IMR-90 (cell line): ENCODE measurements at regions not wholly inside any gene's neighbourhood (a gene's known extent, or its start where the extent isn't known, plus 50 kb on each side); places are given as distances from the start of the nearest gene placed in this dataset.

Experiments
- ATAC-seq: fragments of 200-7000 bp; cut with Tn5 transposase; 2 replicates; pipeline ENCODE4 v1.9.1; 2020; ENCODE audit warnings: low read depth, mild to moderate bottlenecking, moderate library complexity
- BruUV-seq: library from RNA; stranded (reverse); fragments of 400-500 nt; replicated peaks from 2 replicates; lab custom pipeline; 2021; lab: Mats Ljungman, UMichigan
- CTCF ChIA-PET: fragments of 300-600 bp; formaldehyde crosslinking; extraction: SDS; loops from one replicate; lab custom pipeline; 2021; ENCODE audit warnings: antibody characterized with exemption; lab: Yijun Ruan, JAX
- POLR2A ChIA-PET: fragments of 300-600 bp; sonication (Branson Sonifier 250); formaldehyde crosslinking; loops from one replicate; lab custom pipeline; 2022; ENCODE audit warnings: antibody characterized with exemption; ENCODE audit not compliant: unreplicated experiment; lab: Charles Lee
- DNase-seq: peaks from one replicate; pipeline ENCODE4 v3.0.0; 2013
- H2AFZ ChIP-seq: replicated peaks from 2 replicates; pipeline ENCODE3; 2013; ENCODE audit warnings: low read length, mild to moderate bottlenecking; ENCODE audit not compliant: poor library complexity
- H2AK5ac ChIP-seq: 2 replicates; pipeline ENCODE4 v1.6.1; 2013; ENCODE audit warnings: low read depth, low read length, inconsistent platforms
- H2AK9ac ChIP-seq: replicated peaks from 2 replicates; pipeline ENCODE3; 2013; ENCODE audit warnings: mild to moderate bottlenecking, low read depth, low read length, moderate library complexity; ENCODE audit not compliant: poor library complexity
- H2BK120ac ChIP-seq: 2 replicates; pipeline ENCODE4 v1.6.1; 2013; ENCODE audit warnings: low read depth, low read length, inconsistent platforms
- H2BK15ac ChIP-seq: 3 replicates; pipeline ENCODE4 v1.6.1; 2013; ENCODE audit warnings: low read depth, low read length, inconsistent platforms
- H2BK20ac ChIP-seq: 2 replicates; pipeline ENCODE4 v1.6.1; 2013; ENCODE audit warnings: low read depth, mild to moderate bottlenecking, inconsistent platforms, low read length, moderate library complexity
- H2BK5ac ChIP-seq: 2 replicates; pipeline ENCODE4 v1.6.1; 2013; ENCODE audit warnings: mild to moderate bottlenecking, low read depth, low read length, inconsistent platforms; ENCODE audit not compliant: poor library complexity, severe bottlenecking
- H3K14ac ChIP-seq: replicated peaks from 2 replicates; pipeline ENCODE4 v1.6.1; 2013; ENCODE audit warnings: low read depth, low read length, inconsistent platforms
- H3K18ac ChIP-seq: 2 replicates; pipeline ENCODE4 v1.6.1; 2013; ENCODE audit warnings: low read depth, low read length, control low read depth
- H3K23ac ChIP-seq: 2 replicates; pipeline ENCODE4 v1.6.1; 2013; ENCODE audit warnings: low read depth, low read length, inconsistent platforms
- H3K27ac ChIP-seq: 2 replicates; pipeline ENCODE4 v1.5.1; 2013; ENCODE audit warnings: mild to moderate bottlenecking, control low read depth, low read length; ENCODE audit not compliant: insufficient read depth
- H3K27me3 ChIP-seq: 2 replicates; pipeline ENCODE4 v1.6.1; 2013; ENCODE audit warnings: low read length; ENCODE audit not compliant: control insufficient read depth, insufficient read depth
- H3K36me3 ChIP-seq: 2 replicates; pipeline ENCODE4 v1.6.1; 2013; ENCODE audit warnings: low read length, mixed read lengths; ENCODE audit not compliant: control insufficient read depth, insufficient read depth
- H3K4ac ChIP-seq: 2 replicates; pipeline ENCODE4 v1.6.1; 2013; ENCODE audit warnings: low read depth, low read length, inconsistent platforms
- H3K4me1 ChIP-seq: 2 replicates; pipeline ENCODE4 v1.6.1; 2013; ENCODE audit warnings: low read length, mixed read lengths; ENCODE audit not compliant: control insufficient read depth, insufficient read depth
- H3K4me2 ChIP-seq: 2 replicates; pipeline ENCODE4 v1.6.1; 2013; ENCODE audit warnings: low read depth, mild to moderate bottlenecking, control low read depth, low read length, moderate library complexity
- H3K4me3 ChIP-seq: 2 replicates; pipeline ENCODE4 v1.5.1; 2013; ENCODE audit warnings: low read depth, mild to moderate bottlenecking, control low read depth, low read length, moderate library complexity; ENCODE audit not compliant: insufficient read depth
- H3K56ac ChIP-seq: 2 replicates; pipeline ENCODE4 v1.6.1; 2013; ENCODE audit warnings: low read length, inconsistent platforms; ENCODE audit not compliant: insufficient read depth; ENCODE audit errors: extremely low read depth
- H3K79me1 ChIP-seq, 2 experiments: 2 replicates each; pipeline ENCODE4 v1.6.1; 2013; ENCODE audit warnings: low read length in 2 of 2, inconsistent platforms in 1 of 2, low read depth in 1 of 2
- H3K9ac ChIP-seq: 2 replicates; pipeline ENCODE4 v1.6.1; 2013; ENCODE audit warnings: low read depth, low read length, control low read depth
- H3K9me1 ChIP-seq: 2 replicates; pipeline ENCODE4 v1.6.1; 2013; ENCODE audit warnings: low read length, inconsistent platforms; ENCODE audit not compliant: insufficient read depth
- H3K9me3 ChIP-seq: 2 replicates; pipeline ENCODE4 v1.6.1; 2013; ENCODE audit warnings: low read length; ENCODE audit not compliant: control insufficient read depth, insufficient read depth
- H4K20me1 ChIP-seq: 2 replicates; pipeline ENCODE4 v1.6.1; 2013; ENCODE audit warnings: low read length, inconsistent platforms; ENCODE audit not compliant: insufficient read depth
- H4K5ac ChIP-seq: 2 replicates; pipeline ENCODE4 v1.6.1; 2013; ENCODE audit warnings: mild to moderate bottlenecking, low read depth, low read length, control low read depth
- H4K8ac ChIP-seq, 2 experiments: 2 replicates each; pipeline ENCODE4 v1.6.1; 2013; ENCODE audit warnings: low read depth in 2 of 2, low read length in 2 of 2, control low read depth in 1 of 2, inconsistent platforms in 1 of 2
- H4K91ac ChIP-seq: 2 replicates; pipeline ENCODE4 v1.6.1; 2013; ENCODE audit warnings: low read depth, low read length, inconsistent platforms; ENCODE audit not compliant: insufficient read depth
- BHLHE40 ChIP-seq: fragments of 150-350 bp; IDR thresholded peaks from 2 replicates; pipeline ENCODE4 v1.6.1; 2016; ENCODE audit warnings: mild to moderate bottlenecking, low read depth, low read length
- CEBPB ChIP-seq: IDR thresholded peaks from 2 replicates; pipeline ENCODE4 v1.6.1; 2012; ENCODE audit warnings: low read depth, low read length, improper control_type of control experiment
- CHD1 ChIP-seq: IDR thresholded peaks from 2 replicates; pipeline ENCODE4 v1.6.1; 2012; ENCODE audit warnings: low read depth, low read length, improper control_type of control experiment
- CTCF ChIP-seq: conservative IDR thresholded peaks from 2 replicates; pipeline ENCODE4 v1.5.1; 2012; ENCODE audit warnings: mild to moderate bottlenecking, low read depth, low read length, improper control_type of control experiment
- ELK1 ChIP-seq: fragments of 150-350 bp; IDR thresholded peaks from 2 replicates; pipeline ENCODE4 v1.6.1; 2016; ENCODE audit warnings: low read depth, mild to moderate bottlenecking, low read length, moderate library complexity, borderline replicate concordance
- FOS ChIP-seq: fragments of 150-350 bp; IDR thresholded peaks from 2 replicates; pipeline ENCODE4 v1.6.1; 2016; ENCODE audit warnings: low read depth, low read length
- MAFK ChIP-seq: IDR thresholded peaks from 2 replicates; pipeline ENCODE4 v1.6.1; 2012; ENCODE audit warnings: low read depth, low read length, improper control_type of control experiment
- MAZ ChIP-seq: IDR thresholded peaks from 2 replicates; pipeline ENCODE4 v1.6.1; 2012; ENCODE audit warnings: low read depth, mild to moderate bottlenecking, low read length, improper control_type of control experiment, moderate library complexity, borderline replicate concordance
- MXI1 ChIP-seq: IDR thresholded peaks from 2 replicates; pipeline ENCODE4 v1.6.1; 2012; ENCODE audit warnings: low read depth, mild to moderate bottlenecking, low read length, moderate library complexity, borderline replicate concordance
- NFE2L2 ChIP-seq: fragments of 150-350 bp; IDR thresholded peaks from 2 replicates; pipeline ENCODE4 v1.6.1; 2016; ENCODE audit warnings: low read depth, mild to moderate bottlenecking, low read length
- POLR2A ChIP-seq: IDR thresholded peaks from 2 replicates; pipeline ENCODE4 v1.6.1; 2012; ENCODE audit warnings: mild to moderate bottlenecking, low read depth, low read length
- RAD21 ChIP-seq: IDR thresholded peaks from 2 replicates; pipeline ENCODE4 v1.6.1; 2012; ENCODE audit warnings: low read length, improper control_type of control experiment
- RFX5 ChIP-seq: IDR thresholded peaks from 2 replicates; pipeline ENCODE4 v1.8.0; 2012; ENCODE audit warnings: low read depth, mild to moderate bottlenecking, low read length, moderate library complexity
- SMC3 ChIP-seq: fragments of 150-350 bp; IDR thresholded peaks from 2 replicates; pipeline ENCODE4 v1.6.1; 2016; ENCODE audit warnings: low read depth, mild to moderate bottlenecking, antibody characterized with exemption, low read length, moderate library complexity
- USF2 ChIP-seq: fragments of 150-350 bp; IDR thresholded peaks from 2 replicates; pipeline ENCODE4 v1.6.1; 2017; ENCODE audit warnings: mild to moderate bottlenecking, antibody characterized with exemption, low read length, low read depth
- WGBS, 2 experiments: methylation state at CpG; one replicate each; pipeline versions ENCODE4 v1.1.5 to v1.1.7; 2013; ENCODE audit warnings: missing lambda C conversion rate in 2 of 2; ENCODE audit not compliant: insufficient read length in 1 of 2; ENCODE audit errors: extremely low coverage in 2 of 2; 5-methylcytosine and 5-hydroxymethylcytosine counted together
- dilution Hi-C: fragments of 300-500 bp; cut with HindIII; formaldehyde crosslinking; loops from one replicate; pipeline ENCODE4 v1.14.3; 2018; ENCODE audit warnings: low sequenced_read_pairs; ENCODE audit not compliant: unreplicated experiment
- in situ Hi-C: fragments of 300-500 bp; cut with MboI; formaldehyde crosslinking; loops from 3 replicates; pipeline ENCODE4 v1.14.3; 2019; ENCODE audit warnings: low sequenced_read_pairs, inconsistent platforms, mixed read lengths
- intact Hi-C: fragments of 100-400 bp; cut with micrococcal nuclease; formaldehyde crosslinking; loops from 2 replicates; pipeline ENCODE4 v1.10.0; 2022

- Histone ChIP-seq H3K4me2 (no peak overlapping the region), H2AK9ac (no peak overlapping the region), H3K4me1 (no peaks in the 10 kb centered on the region), H3K14ac (no peak overlapping the region), H3K79me1 (no peaks in the 10 kb centered on the region), H2AFZ (no peak overlapping the region), H2BK5ac (no peak overlapping the region), H3K23ac (no peak overlapping the region), H2BK20ac (no peak overlapping the region), H2BK120ac (no peak overlapping the region), H4K91ac (no peak overlapping the region), H2AK5ac (no peak overlapping the region), H3K9me1 (no peaks in the 10 kb centered on the region), H3K18ac (no peak overlapping the region), H4K20me1 (no peaks in the 10 kb centered on the region), H2BK15ac (no peak overlapping the region), H3K56ac (no peak overlapping the region), H3K4me3 (no peak overlapping the region), H3K9me3 (peaks cover 5% of the 10 kb centered on the region), H4K5ac (no peak overlapping the region), H3K4ac (no peak overlapping the region), H3K27me3 (peaks cover 47% of the 10 kb centered on the region), H3K9ac (no peak overlapping the region), H3K36me3 (no peaks in the 10 kb centered on the region), H3K27ac (no peak overlapping the region), H4K8ac (no peak overlapping the region)
- ATAC-seq (no peak), DNase-seq (no peak)
- in situ Hi-C loops: no loop called here
- TF ChIP-seq NFE2L2 (no peak), MAZ (no peak), ELK1 (no peak), CHD1 (no peak), RAD21 (no peak), SMC3 (no peak), POLR2A (no peak), FOS (no peak), MAFK (no peak), USF2 (no peak), RFX5 (no peak), BHLHE40 (no peak), CTCF (no peak), MXI1 (no peak), CEBPB (no peak)
- POLR2A ChIA-PET: no interaction called here
- WGBS, 2 experiments: no CpG with 5 or more reads among the region's 2 CpGs
- CTCF ChIA-PET: no interaction called here
- BruUV-seq: no TSS peak
- dilution Hi-C loops: no loop called here
- intact Hi-C loops: no loop called here
Observed at GRCh38 chr21:36596174-36596573, 102.7 kb upstream of the SIM2 start.
